ENCODE measurements at regions not wholly inside any gene's neighbourhood (a gene's known extent, or its start where the extent isn't known, plus 50 kb on each side); places are given as distances from the start of the nearest gene placed in this dataset.
"Not testable (repeated sequence)": the region's sequence is repeated elsewhere in the genome, so short reads cannot be mapped to it uniquely, and the experiment has no call there.

GRCh38 chr20:51129147-51129776, 106.4 kb upstream of the KCNG1 start:
- no peak for ATAC-seq (ENCODE audit: low read depth in 2 of 2)
- H3K27ac Mint-ChIP-seq: no peak overlapping the region
- no peak overlapping the region for H3K4me3 ChIP-seq (ENCODE audit: low read depth, low read length)
- DNase-seq: peak in 1 of 3 donors; percentile 34
- no peaks in the 10 kb centered on the region for H3K36me3 Mint-ChIP-seq
- H3K4me3 Mint-ChIP-seq: no peak overlapping the region
- H3K36me3 ChIP-seq (ENCODE audit: control insufficient read depth, insufficient read depth, low read length): no peaks in the 10 kb centered on the region
- no peaks in the 10 kb centered on the region for H3K4me1 ChIP-seq (ENCODE audit: control insufficient read depth, insufficient read depth, low read length, poor library complexity, severe bottlenecking)
- no peak overlapping the region for H3K27ac ChIP-seq (ENCODE audit: insufficient read depth, low read length, poor library complexity, severe bottlenecking)
- no peaks in the 10 kb centered on the region for H3K9me3 ChIP-seq (ENCODE audit: control insufficient read depth in 2 of 2, low read length in 2 of 2)
- H3K27me3 ChIP-seq (ENCODE audit: control insufficient read depth, insufficient read depth, low read length): no peaks in the 10 kb centered on the region
- no peaks in the 10 kb centered on the region for H3K9me3 Mint-ChIP-seq
- H3K4me1 Mint-ChIP-seq: peaks cover 0 to 3% (median 0%) of the 10 kb centered on the region in 4 donors
- peaks cover 63% of the 10 kb centered on the region for H3K27me3 Mint-ChIP-seq

- no peaks in the 10 kb centered on the region for H3K36me3 ChIP-seq (ENCODE audit: control insufficient read depth, insufficient read depth, low read length)
- Mint-ChIP-seq H3K27me3 (peaks cover 57% of the 10 kb centered on the region), H3K4me1 (peaks cover 0 to 3% (median 0%) of the 10 kb centered on the region in 4 donors), H3K36me3 (no peaks in the 10 kb centered on the region), H3K27ac (no peak overlapping the region), H3K4me3 (no peak overlapping the region), H3K9me3 (no peaks in the 10 kb centered on the region)
- no peaks in the 10 kb centered on the region for H3K27me3 ChIP-seq (ENCODE audit: control insufficient read depth, insufficient read depth, low read length)
- H3K9me3 ChIP-seq (ENCODE audit: control insufficient read depth in 2 of 2, low read length in 2 of 2): no peaks in the 10 kb centered on the region
- no peak for DNase-seq
- ATAC-seq (ENCODE audit: low read depth in 2 of 2): no peak
- no peaks in the 10 kb centered on the region for H3K4me1 ChIP-seq (ENCODE audit: control insufficient read depth, insufficient read depth, low read length, poor library complexity, severe bottlenecking)
- no peak overlapping the region for H3K27ac ChIP-seq (ENCODE audit: insufficient read depth, low read length, poor library complexity, severe bottlenecking)
- H3K4me3 ChIP-seq (ENCODE audit: low read depth, low read length): no peak overlapping the region
Observed at GRCh38 chr20:51128198-51128597, 105.3 kb upstream of the KCNG1 start.

GRCh38 chr20:51127713-51128112, 104.8 kb upstream of the KCNG1 start:
- ATAC-seq (ENCODE audit: low read depth in 2 of 2) (no peak), DNase-seq (no peak)
- Histone ChIP-seq H3K36me3 (ENCODE audit: control insufficient read depth, insufficient read depth, low read length) (no peaks in the 10 kb centered on the region), H3K4me1 (ENCODE audit: control insufficient read depth, insufficient read depth, low read length, poor library complexity, severe bottlenecking) (no peaks in the 10 kb centered on the region), H3K9me3 (ENCODE audit: control insufficient read depth in 2 of 2, low read length in 2 of 2) (no peaks in the 10 kb centered on the region), H3K27me3 (ENCODE audit: control insufficient read depth, insufficient read depth, low read length) (no peaks in the 10 kb centered on the region), H3K27ac (ENCODE audit: insufficient read depth, low read length, poor library complexity, severe bottlenecking) (no peak overlapping the region), H3K4me3 (ENCODE audit: low read depth, low read length) (no peak overlapping the region)
- H3K27me3 Mint-ChIP-seq: peaks cover 55% of the 10 kb centered on the region
- no peaks in the 10 kb centered on the region for H3K9me3 Mint-ChIP-seq
- H3K27ac Mint-ChIP-seq: no peak overlapping the region
- no peak overlapping the region for H3K4me3 Mint-ChIP-seq
- H3K36me3 Mint-ChIP-seq: no peaks in the 10 kb centered on the region
- H3K4me1 Mint-ChIP-seq: peaks cover 0 to 7% (median 0%) of the 10 kb centered on the region in 4 donors

- Histone ChIP-seq H3K36me3 (ENCODE audit: control insufficient read depth, insufficient read depth, low read length) (no peaks in the 10 kb centered on the region), H3K9me3 (ENCODE audit: control insufficient read depth in 2 of 2, low read length in 2 of 2) (no peaks in the 10 kb centered on the region), H3K4me1 (ENCODE audit: control insufficient read depth, insufficient read depth, low read length, poor library complexity, severe bottlenecking) (no peaks in the 10 kb centered on the region), H3K4me3 (ENCODE audit: low read depth, low read length) (no peak overlapping the region), H3K27me3 (ENCODE audit: control insufficient read depth, insufficient read depth, low read length) (peaks cover 4% of the 10 kb centered on the region), H3K27ac (ENCODE audit: insufficient read depth, low read length, poor library complexity, severe bottlenecking) (no peak overlapping the region)
- Mint-ChIP-seq H3K27ac (no peak overlapping the region), H3K9me3 (no peaks in the 10 kb centered on the region), H3K4me3 (no peak overlapping the region), H3K36me3 (no peaks in the 10 kb centered on the region), H3K4me1 (peaks cover 0 to 11% (median 0%) of the 10 kb centered on the region in 4 donors), H3K27me3 (peaks cover 55% of the 10 kb centered on the region)
- no peak for ATAC-seq (ENCODE audit: low read depth in 2 of 2)
- no peak for DNase-seq
Observed at GRCh38 chr20:51126337-51126736, 103.4 kb upstream of the KCNG1 start.

- H3K4me3 Mint-ChIP-seq: no peak overlapping the region
- Histone ChIP-seq H3K9me3 (ENCODE audit: control insufficient read depth in 2 of 2, low read length in 2 of 2) (no peaks in the 10 kb centered on the region), H3K36me3 (ENCODE audit: control insufficient read depth, insufficient read depth, low read length) (no peaks in the 10 kb centered on the region), H3K4me3 (ENCODE audit: low read depth, low read length) (no peak overlapping the region), H3K27me3 (ENCODE audit: control insufficient read depth, insufficient read depth, low read length) (peaks cover 6% of the 10 kb centered on the region), H3K4me1 (ENCODE audit: control insufficient read depth, insufficient read depth, low read length, poor library complexity, severe bottlenecking) (no peaks in the 10 kb centered on the region), H3K27ac (ENCODE audit: insufficient read depth, low read length, poor library complexity, severe bottlenecking) (no peak overlapping the region)
- no peak for DNase-seq
- peaks cover 55% of the 10 kb centered on the region for H3K27me3 Mint-ChIP-seq
- ATAC-seq (ENCODE audit: low read depth in 2 of 2): no peak
- peaks cover 0 to 11% (median 0%) of the 10 kb centered on the region in 4 donors for H3K4me1 Mint-ChIP-seq
- no peak overlapping the region for H3K27ac Mint-ChIP-seq
- no peaks in the 10 kb centered on the region for H3K9me3 Mint-ChIP-seq
- H3K36me3 Mint-ChIP-seq: no peaks in the 10 kb centered on the region
Observed at GRCh38 chr20:51125780-51126179, 102.9 kb upstream of the KCNG1 start.

- ATAC-seq (ENCODE audit: low read depth in 2 of 2) (no peak), DNase-seq (no peak)
- H3K4me1 ChIP-seq (ENCODE audit: control insufficient read depth, insufficient read depth, low read length, poor library complexity, severe bottlenecking): no peaks in the 10 kb centered on the region
- no peak overlapping the region for H3K4me3 Mint-ChIP-seq
- no peak overlapping the region for H3K27ac ChIP-seq (ENCODE audit: insufficient read depth, low read length, poor library complexity, severe bottlenecking)
- peaks cover 56% of the 10 kb centered on the region for H3K27me3 Mint-ChIP-seq
- H3K36me3 Mint-ChIP-seq: no peaks in the 10 kb centered on the region
- H3K36me3 ChIP-seq (ENCODE audit: control insufficient read depth, insufficient read depth, low read length): no peaks in the 10 kb centered on the region
- H3K9me3 Mint-ChIP-seq: no peaks in the 10 kb centered on the region
- no peak overlapping the region for H3K4me3 ChIP-seq (ENCODE audit: low read depth, low read length)
- H3K9me3 ChIP-seq (ENCODE audit: control insufficient read depth in 2 of 2, low read length in 2 of 2): no peaks in the 10 kb centered on the region
- H3K27ac Mint-ChIP-seq: no peak overlapping the region
- H3K4me1 Mint-ChIP-seq: peaks cover 0 to 11% (median 0%) of the 10 kb centered on the region in 4 donors
- H3K27me3 ChIP-seq (ENCODE audit: control insufficient read depth, insufficient read depth, low read length): peaks cover 6% of the 10 kb centered on the region
Observed at GRCh38 chr20:51125105-51125504, 102.2 kb upstream of the KCNG1 start.

GRCh38 chr20:51123887-51124286, 101.0 kb upstream of the KCNG1 start:
- H3K4me3 Mint-ChIP-seq, H3K27ac Mint-ChIP-seq: not testable (repeated sequence)
- H3K27me3 Mint-ChIP-seq: peaks cover 56% of the 10 kb centered on the region

GRCh38 chr20:51122931-51123658, 100.2 kb upstream of the KCNG1 start:
- H3K36me3 ChIP-seq (ENCODE audit: control insufficient read depth, insufficient read depth, low read length): no peaks in the 10 kb centered on the region
- peaks cover 53% of the 10 kb centered on the region for H3K27me3 Mint-ChIP-seq
- no peak overlapping the region for H3K4me3 ChIP-seq (ENCODE audit: low read depth, low read length)

More at GRCh38 chr20:51123887-51124286, 101.0 kb upstream of the KCNG1 start:
- not testable (repeated sequence) for ATAC-seq (ENCODE audit: low read depth in 2 of 2); H3K27me3 ChIP-seq (ENCODE audit: control insufficient read depth, insufficient read depth, low read length); H3K4me1 ChIP-seq (ENCODE audit: control insufficient read depth, insufficient read depth, low read length, poor library complexity, severe bottlenecking); H3K9me3 Mint-ChIP-seq; H3K4me3 ChIP-seq (ENCODE audit: low read depth, low read length); H3K9me3 ChIP-seq (ENCODE audit: control insufficient read depth in 2 of 2, low read length in 2 of 2); H3K36me3 ChIP-seq (ENCODE audit: control insufficient read depth, insufficient read depth, low read length); H3K36me3 Mint-ChIP-seq; DNase-seq; H3K27ac ChIP-seq (ENCODE audit: insufficient read depth, low read length, poor library complexity, severe bottlenecking)
- peaks cover 0 to 11% (median 0%) of the 10 kb centered on the region in 4 donors for H3K4me1 Mint-ChIP-seq

More at GRCh38 chr20:51122931-51123658, 100.2 kb upstream of the KCNG1 start:
- Histone ChIP-seq H3K27me3 (ENCODE audit: control insufficient read depth, insufficient read depth, low read length) (peaks cover 6% of the 10 kb centered on the region), H3K4me1 (ENCODE audit: control insufficient read depth, insufficient read depth, low read length, poor library complexity, severe bottlenecking) (no peaks in the 10 kb centered on the region), H3K9me3 (ENCODE audit: control insufficient read depth in 2 of 2, low read length in 2 of 2) (no peaks in the 10 kb centered on the region), H3K27ac (ENCODE audit: insufficient read depth, low read length, poor library complexity, severe bottlenecking) (no peak overlapping the region)
- DNase-seq: peak in 1 of 3 donors; percentile 31
- ATAC-seq (ENCODE audit: low read depth in 2 of 2): no peak
- Mint-ChIP-seq H3K4me3 (no peak overlapping the region), H3K27ac (no peak overlapping the region), H3K36me3 (no peaks in the 10 kb centered on the region), H3K9me3 (no peaks in the 10 kb centered on the region), H3K4me1 (peaks cover 0 to 8% (median 0%) of the 10 kb centered on the region in 4 donors)

Measured in CD4-positive, CD25-positive, alpha-beta regulatory T cell (primary cell).